IgD-negative memory B cell (primary cell): ENCODE measurements at regions not wholly inside any gene's neighbourhood (a gene's known extent, or its start where the extent isn't known, plus 50 kb on each side); places are given as distances from the start of the nearest gene placed in this dataset.

Source experiments
- H3K27ac Mint-ChIP-seq, 3 donors: one replicate each; pipeline ENCODE4 v1.8.0; 2020 to 2022; ENCODE audit warnings: mild to moderate bottlenecking in 3 of 3, mixed read lengths in 3 of 3, moderate library complexity in 1 of 3
- H3K27me3 Mint-ChIP-seq: one replicate; pipeline ENCODE4 v1.8.0; 2021; ENCODE audit warnings: mixed read lengths
- H3K36me3 Mint-ChIP-seq: one replicate; pipeline ENCODE4 v1.8.0; 2020; ENCODE audit warnings: mild to moderate bottlenecking, mixed read lengths
- H3K4me1 Mint-ChIP-seq, 3 donors: one replicate each; pipeline ENCODE4 v1.8.0; 2020 to 2022; ENCODE audit warnings: mixed read lengths in 3 of 3, mild to moderate bottlenecking in 1 of 3
- H3K4me3 Mint-ChIP-seq, 4 donors: one replicate each; pipeline ENCODE4 v1.8.0; 2020 to 2022; ENCODE audit warnings: mild to moderate bottlenecking in 4 of 4, mixed read lengths in 4 of 4, moderate library complexity in 3 of 4
- H3K9me3 Mint-ChIP-seq, 3 donors: one replicate each; pipeline ENCODE4 v1.8.0; 2020 to 2021; ENCODE audit warnings: mixed read lengths in 3 of 3, mild to moderate bottlenecking in 1 of 3

DNA sequence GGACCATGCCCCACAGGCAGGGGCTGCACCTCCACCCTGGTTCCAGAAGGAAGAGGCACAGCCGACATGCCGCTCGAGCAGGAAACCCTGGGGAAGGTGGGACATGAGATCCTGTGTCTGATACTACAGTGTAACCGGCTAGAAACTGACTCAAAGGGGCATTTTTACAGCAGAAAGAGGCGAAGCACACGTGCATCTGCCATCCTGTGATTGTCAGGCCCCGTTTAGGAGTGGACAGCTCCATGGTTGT is 62.7 kb downstream of the SIK1 start:
- peak overlapping the region in 1 of 4 donors; percentile 27 for H3K4me3 Mint-ChIP-seq
- H3K27ac Mint-ChIP-seq: no peak overlapping the region
- no peaks in the 10 kb centered on the region for H3K9me3 Mint-ChIP-seq
- H3K27me3 Mint-ChIP-seq: peaks cover 3% of the 10 kb centered on the region
- no peaks in the 10 kb centered on the region for H3K36me3 Mint-ChIP-seq
- H3K4me1 Mint-ChIP-seq: peaks cover 16 to 37% (median 30%) of the 10 kb centered on the region in 3 donors

DNA sequence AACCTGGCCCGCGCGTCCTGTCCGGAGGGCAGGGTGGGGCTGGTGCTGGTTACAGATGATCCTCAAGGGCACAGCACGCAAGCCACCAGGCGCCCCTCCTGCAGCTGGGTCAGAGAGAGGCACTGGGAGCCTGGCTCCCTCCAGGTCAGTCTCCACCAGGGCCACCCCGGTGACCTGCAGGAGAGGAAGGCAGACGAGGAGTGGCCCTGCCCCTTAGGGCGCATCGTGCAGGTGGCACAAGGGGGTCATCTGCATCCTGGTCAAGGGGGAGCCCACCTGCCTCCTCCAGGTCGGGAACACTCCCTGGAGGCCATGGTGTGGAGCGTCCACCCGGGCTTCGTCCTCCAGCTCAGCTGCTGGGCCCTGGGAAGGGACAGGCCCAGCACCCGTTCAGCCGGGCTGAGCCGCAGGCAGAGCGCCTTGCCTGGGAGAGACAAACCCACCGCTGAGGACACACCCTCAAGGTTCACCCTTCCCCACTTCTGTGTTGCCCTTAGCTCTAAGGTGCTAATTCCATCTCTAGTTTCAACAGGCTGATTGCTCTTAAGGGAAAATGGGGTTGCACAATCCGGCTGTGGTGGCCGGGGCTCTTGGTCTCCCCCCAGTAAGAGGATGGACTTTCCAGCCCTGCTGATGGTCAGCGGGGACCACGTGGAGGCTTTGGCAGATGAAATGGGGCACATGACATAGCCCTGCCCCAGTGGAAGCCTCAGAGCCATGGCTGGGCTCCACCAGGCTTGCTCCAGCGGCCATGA is 63.2 kb downstream of the SIK1 start:
- Mint-ChIP-seq H3K27ac (peak overlapping the region; percentile 96 to 100 (median 99)), H3K27me3 (peaks cover 3% of the 10 kb centered on the region), H3K4me3 (peak overlapping the region in 2 of 4 donors; percentile 91 to 98), H3K36me3 (no peaks in the 10 kb centered on the region), H3K9me3 (no peaks in the 10 kb centered on the region), H3K4me1 (peaks cover 18 to 35% (median 26%) of the 10 kb centered on the region in 3 donors)

DNA sequence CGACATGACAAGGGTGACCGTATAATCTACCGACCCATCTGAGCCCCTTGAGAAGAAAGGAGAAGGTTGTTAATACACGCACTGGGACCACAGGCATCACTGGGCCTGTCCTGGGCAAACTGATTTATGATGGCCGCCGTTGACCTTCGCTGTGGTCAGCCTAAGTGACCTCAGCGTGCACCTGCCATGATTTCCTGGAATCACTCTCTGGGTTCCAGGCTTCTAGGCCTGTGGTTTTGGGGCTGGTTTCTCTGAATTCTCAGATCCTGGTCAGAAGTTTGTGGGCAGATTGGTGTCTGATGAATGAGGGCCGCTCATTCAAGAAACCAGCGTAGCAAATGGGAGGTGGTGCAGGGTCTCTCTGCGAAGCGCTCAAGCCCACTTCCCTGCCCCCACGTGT is 64.0 kb downstream of the SIK1 start:
- peak overlapping the region; percentile 70 to 98 (median 88) for H3K4me3 Mint-ChIP-seq
- peak overlapping the region; percentile 96 to 100 (median 99) for H3K27ac Mint-ChIP-seq
- peaks cover 18 to 35% (median 25%) of the 10 kb centered on the region in 3 donors for H3K4me1 Mint-ChIP-seq
- H3K27me3 Mint-ChIP-seq: peaks cover 3% of the 10 kb centered on the region
- no peaks in the 10 kb centered on the region for H3K36me3 Mint-ChIP-seq
- H3K9me3 Mint-ChIP-seq: no peaks in the 10 kb centered on the region

DNA sequence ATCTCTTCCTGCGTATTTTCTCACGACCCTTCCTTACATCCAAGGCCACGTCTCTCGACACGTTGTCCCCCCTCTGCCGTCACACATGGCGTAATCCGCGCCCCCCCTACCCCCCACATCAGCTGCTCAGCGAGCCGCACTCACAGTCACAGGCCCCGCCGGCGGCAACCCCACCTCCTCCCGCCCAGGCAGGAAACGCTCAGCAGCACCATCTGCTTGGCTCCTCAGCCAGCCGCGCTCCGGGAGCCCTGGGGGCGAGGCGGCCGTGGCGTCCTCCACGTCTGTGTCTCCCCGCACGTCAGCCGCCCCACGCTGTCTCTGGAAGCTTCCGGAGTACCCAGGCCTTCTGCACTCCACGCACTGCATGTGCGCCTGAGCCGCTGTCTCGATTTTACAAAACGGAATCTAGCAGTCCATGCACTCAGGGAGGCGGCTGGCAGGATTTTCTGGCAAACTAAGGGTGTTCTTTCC is 64.6 kb downstream of the SIK1 start:
- Mint-ChIP-seq H3K27me3 (peaks cover 3% of the 10 kb centered on the region), H3K4me3 (peak overlapping the region; percentile 70 to 98 (median 88)), H3K27ac (peak overlapping the region; percentile 96 to 100 (median 99)), H3K36me3 (no peaks in the 10 kb centered on the region), H3K9me3 (no peaks in the 10 kb centered on the region), H3K4me1 (peaks cover 18 to 35% (median 25%) of the 10 kb centered on the region in 3 donors)

DNA sequence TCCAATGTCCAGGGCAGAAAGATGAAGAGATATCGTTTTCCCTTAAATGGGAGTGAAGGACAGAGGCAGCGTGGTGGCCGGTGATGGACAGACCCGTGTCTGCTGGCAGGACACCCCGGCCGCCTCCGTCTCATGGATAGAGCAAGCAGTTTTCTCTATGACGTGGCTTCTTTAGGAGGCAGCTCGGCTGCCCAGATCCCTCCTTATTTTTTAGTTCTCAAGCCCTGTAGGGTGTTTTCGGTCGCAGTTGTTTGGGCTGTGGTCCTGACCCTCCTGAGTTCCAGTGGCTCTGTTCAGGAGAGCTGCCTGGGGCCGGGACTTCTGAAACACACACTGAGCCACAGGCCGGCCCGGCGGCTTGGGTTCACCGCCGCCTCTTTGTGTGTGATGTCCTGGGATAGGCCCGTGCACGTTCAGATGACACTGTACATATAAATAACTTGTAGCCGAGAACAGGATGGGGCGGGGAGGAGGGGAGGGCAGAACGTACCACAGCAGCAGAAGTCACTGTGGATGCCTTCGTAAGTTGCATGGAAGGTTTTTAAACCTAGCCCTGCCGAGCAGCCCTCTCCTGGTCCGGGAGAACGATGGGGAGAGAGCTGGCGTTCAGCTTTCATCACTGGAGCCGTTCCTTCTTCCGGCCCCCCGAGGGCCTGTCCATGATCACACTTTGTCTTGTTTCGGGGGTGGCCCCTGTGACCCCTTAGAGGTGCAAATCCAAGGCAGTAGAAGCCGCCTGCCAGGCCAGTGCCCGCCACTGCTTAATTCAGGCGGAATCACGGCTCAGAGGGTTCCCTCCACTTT is 65.2 kb downstream of the SIK1 start:
- H3K36me3 Mint-ChIP-seq: no peaks in the 10 kb centered on the region
- H3K27me3 Mint-ChIP-seq: peaks cover 3% of the 10 kb centered on the region
- peaks cover 18 to 33% (median 26%) of the 10 kb centered on the region in 3 donors for H3K4me1 Mint-ChIP-seq
- H3K9me3 Mint-ChIP-seq: no peaks in the 10 kb centered on the region
- H3K4me3 Mint-ChIP-seq: peak overlapping the region; percentile 70 to 98 (median 88)
- peak overlapping the region; percentile 96 to 100 (median 99) for H3K27ac Mint-ChIP-seq

DNA sequence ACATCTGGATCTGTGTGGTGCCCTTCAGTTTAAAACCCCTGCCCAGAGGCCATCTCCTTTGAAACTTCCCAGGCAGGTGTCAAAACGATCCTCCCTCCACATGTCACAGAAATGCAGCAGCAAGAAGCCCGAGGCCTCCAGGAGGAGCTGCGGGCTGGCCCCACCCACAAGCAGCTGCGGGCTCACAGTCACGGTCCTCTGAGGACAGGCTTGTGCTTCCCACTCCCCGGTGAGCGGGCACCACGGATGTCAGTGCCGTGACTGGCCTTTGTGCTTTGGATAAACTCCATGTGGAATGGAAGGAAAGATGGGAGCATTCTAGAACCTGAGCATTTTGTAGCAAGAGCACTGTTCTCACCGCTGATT is 65.8 kb downstream of the SIK1 start:
- Mint-ChIP-seq H3K9me3 (no peaks in the 10 kb centered on the region), H3K27me3 (peaks cover 3% of the 10 kb centered on the region), H3K27ac (peak overlapping the region; percentile 96 to 100 (median 99)), H3K4me3 (peak overlapping the region; percentile 70 to 98 (median 88)), H3K4me1 (peaks cover 18 to 38% (median 30%) of the 10 kb centered on the region in 3 donors), H3K36me3 (no peaks in the 10 kb centered on the region)

DNA sequence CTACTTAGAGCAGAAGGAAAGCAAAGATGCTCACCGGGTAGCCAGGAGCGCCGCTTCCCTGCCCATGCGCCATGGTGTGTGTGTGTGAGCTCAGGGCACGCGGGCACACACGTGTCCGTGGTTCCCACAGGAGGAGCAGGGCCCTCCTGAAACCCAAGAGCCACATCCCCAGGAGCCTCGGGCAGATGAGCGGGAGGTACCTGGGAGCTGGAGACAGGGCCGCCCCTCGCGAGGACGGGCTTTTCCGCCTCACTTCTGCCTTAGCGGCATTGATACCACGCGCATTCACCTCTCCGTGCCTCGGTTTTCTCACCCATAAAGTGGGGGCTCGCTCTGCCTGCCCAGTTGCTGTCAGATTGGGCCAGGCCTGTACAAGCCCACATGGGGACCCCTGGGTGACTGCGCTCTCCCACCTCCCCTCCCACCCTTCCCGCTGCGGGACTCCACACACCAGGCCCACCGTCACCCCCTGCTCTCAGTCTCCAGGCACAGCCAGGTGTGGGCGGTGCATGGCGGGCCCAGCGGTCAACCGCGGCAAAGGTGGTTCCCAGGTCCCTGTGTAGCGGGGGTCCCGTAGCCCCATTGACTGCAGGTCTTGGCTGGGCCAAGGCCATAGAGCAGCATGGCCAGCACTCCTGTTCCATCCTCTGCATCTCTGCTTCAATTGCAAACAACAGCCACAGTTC is 66.3 kb downstream of the SIK1 start:
- H3K27me3 Mint-ChIP-seq: no peaks in the 10 kb centered on the region
- H3K36me3 Mint-ChIP-seq: no peaks in the 10 kb centered on the region
- H3K9me3 Mint-ChIP-seq: no peaks in the 10 kb centered on the region
- H3K27ac Mint-ChIP-seq: peak overlapping the region; percentile 96 to 100 (median 99)
- H3K4me1 Mint-ChIP-seq: peaks cover 18 to 39% (median 33%) of the 10 kb centered on the region in 3 donors
- H3K4me3 Mint-ChIP-seq: peak overlapping the region in 3 of 4 donors; percentile 84 to 98 (median 91)

DNA sequence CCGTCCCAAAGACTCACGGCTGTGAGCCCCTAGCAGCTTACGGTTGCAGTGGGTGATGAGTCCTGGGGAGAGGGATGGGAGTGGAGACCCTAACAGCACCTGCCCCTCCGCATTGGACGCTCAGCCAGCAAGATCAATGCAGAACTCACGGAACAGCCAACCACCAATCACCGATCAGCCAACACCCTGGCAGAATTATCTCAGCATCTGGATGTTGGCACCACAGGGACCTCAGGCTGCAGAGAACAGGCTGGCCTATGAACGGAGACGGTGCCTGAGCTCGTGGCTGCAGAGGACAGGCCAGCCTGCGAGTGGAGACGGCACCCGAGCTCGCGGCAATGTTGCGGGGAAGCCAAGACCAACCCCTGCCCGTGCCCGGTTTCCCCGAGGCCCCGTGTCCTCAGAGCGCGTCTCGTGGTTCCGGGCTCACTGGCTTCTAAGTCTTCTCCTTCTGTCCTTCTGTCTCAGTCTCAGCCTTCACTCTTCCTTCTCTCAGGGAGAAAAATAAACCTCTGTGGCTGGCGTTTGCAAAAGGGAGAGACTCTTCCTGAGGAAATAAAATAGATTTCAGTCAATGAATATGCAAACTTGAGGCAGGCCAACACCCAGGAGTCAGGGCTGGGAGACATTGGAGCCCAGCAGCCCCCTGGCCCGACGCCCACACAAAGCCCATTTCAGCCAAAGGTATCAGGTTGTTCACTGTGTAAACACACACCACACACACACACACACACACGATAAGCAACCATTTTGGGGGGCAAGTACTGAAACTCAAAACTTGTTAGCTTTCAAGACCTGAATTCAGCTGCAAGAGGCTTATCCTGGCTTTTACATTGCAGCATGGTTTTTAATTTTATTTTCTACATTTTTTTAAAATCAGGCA is 67.8 kb downstream of the SIK1 start:
- H3K27me3 Mint-ChIP-seq: no peaks in the 10 kb centered on the region
- peaks cover 26 to 51% (median 41%) of the 10 kb centered on the region in 3 donors for H3K4me1 Mint-ChIP-seq
- peak overlapping the region in 3 of 4 donors; percentile 67 to 82 (median 76) for H3K4me3 Mint-ChIP-seq
- H3K27ac Mint-ChIP-seq: peak overlapping the region; percentile 76 to 96 (median 87)
- H3K36me3 Mint-ChIP-seq: no peaks in the 10 kb centered on the region
- no peaks in the 10 kb centered on the region for H3K9me3 Mint-ChIP-seq

DNA sequence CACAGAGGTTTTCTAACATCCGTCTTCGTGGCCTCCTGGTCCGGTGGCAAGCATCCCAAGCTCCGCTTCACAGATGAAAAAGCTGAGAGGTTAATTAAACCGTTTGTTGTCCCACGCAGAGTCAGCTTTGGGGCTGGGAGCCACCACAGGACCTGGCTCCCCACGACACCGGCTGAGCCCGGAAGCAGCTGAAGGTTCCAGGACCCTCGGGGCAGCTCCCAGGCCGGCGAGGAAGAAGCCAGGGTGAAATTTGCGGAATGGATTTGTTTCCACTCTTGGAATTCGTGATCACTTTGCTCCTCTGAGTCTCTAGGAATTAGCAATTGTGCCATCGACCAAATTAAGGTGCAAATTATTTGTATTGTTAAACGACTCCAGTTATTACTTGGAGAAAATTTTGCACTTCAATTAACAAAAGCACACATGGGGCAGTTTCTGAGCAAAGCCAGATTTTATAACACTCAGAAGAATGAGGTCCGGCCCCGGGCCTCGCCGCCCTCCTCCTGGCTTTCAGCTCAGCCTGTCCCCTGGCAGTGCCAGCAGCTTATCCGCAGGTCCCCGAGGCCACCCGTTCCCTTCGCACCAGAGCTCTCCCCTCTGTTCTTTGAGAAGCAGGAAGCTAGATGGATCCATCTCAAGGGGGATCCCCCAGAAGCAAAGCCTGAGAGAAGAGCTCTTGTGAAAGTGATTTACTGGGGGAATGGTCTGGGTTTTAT is 69.1 kb downstream of the SIK1 start:
- Mint-ChIP-seq H3K9me3 (no peaks in the 10 kb centered on the region), H3K36me3 (no peaks in the 10 kb centered on the region), H3K4me3 (peak overlapping the region in 2 of 4 donors; percentile 39 to 55), H3K27ac (peak overlapping the region; percentile 14 to 76 (median 72)), H3K4me1 (peaks cover 30 to 54% (median 41%) of the 10 kb centered on the region in 3 donors), H3K27me3 (no peaks in the 10 kb centered on the region)

DNA sequence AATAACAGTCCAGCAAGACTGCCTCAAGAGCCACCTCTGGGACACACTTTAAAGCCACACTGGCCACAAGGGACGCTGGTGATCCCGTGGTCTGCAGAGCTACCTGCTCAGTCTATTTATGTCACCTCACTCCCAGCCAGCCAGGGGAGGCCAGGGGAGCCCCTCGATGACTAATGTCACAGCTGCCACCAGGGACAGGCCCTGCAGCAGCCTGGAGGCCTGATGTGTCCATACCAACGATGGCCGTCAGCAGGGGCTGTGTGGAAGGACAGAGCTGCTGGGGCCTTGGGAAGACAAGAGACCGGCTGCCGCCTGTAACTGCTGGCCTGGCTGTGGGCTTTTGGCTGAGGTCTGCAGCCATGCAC is 71.0 kb downstream of the SIK1 start:
- H3K9me3 Mint-ChIP-seq: no peaks in the 10 kb centered on the region
- peak overlapping the region in 3 of 4 donors; percentile 22 to 62 (median 53) for H3K4me3 Mint-ChIP-seq
- H3K4me1 Mint-ChIP-seq: peaks cover 31 to 51% (median 39%) of the 10 kb centered on the region in 3 donors
- H3K27me3 Mint-ChIP-seq: no peaks in the 10 kb centered on the region
- H3K36me3 Mint-ChIP-seq: no peaks in the 10 kb centered on the region
- H3K27ac Mint-ChIP-seq: peak overlapping the region; percentile 95 to 100 (median 99)

DNA sequence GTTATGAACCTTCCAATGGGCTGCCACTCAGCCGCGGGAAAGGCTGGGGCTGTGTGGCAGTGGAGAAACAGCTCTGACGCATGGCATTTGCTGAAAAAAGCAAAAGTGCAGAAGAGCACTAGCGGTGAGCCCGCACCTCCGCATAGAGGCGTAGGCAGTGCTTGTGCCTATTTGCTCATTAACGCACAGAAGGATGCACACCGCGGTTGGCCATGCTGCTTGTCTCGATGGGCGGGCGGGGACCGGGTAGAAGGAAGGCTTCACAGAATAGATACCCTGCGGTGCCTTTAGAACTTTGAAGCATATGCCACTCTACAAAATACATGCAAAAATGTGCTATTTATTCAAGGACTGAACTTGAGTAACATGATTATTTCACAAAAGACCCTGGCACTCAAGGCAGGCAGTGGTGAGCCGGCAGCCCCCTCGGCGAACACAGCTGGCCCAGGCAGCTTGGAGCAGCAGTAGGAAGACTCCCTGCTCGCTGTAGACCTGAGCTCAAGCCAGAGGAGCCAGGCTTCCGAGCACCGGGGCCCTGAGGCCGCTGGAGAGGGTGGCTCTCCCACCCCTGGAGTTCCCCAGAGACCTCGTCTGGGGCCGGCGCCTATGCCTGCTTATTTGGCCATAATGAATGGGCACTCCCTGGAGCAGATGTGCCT is 71.5 kb downstream of the SIK1 start:
- H3K9me3 Mint-ChIP-seq: no peaks in the 10 kb centered on the region
- peak overlapping the region; percentile 95 to 100 (median 99) for H3K27ac Mint-ChIP-seq
- H3K4me3 Mint-ChIP-seq: peak overlapping the region; percentile 22 to 67 (median 58)
- no peaks in the 10 kb centered on the region for H3K27me3 Mint-ChIP-seq
- peaks cover 31 to 50% (median 37%) of the 10 kb centered on the region in 3 donors for H3K4me1 Mint-ChIP-seq
- H3K36me3 Mint-ChIP-seq: no peaks in the 10 kb centered on the region

DNA sequence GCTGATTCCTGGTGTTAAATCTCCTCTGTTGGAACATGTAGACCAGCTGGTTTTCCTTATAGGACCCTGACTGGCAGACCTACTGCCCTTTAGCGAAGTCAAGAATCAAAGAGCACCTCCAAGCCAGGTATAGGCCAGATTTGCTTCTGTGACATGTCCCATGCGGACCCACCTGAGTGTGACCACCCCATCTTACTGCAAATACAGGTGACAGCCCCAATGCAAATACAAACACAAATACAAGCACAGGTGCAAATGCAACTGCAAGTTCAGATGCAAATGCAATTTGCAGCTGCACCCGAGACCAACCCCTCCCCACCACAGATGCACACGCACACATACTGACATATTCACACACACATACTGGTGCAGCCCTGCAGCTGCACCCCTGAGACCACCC is 72.3 kb downstream of the SIK1 start:
- no peaks in the 10 kb centered on the region for H3K27me3 Mint-ChIP-seq
- H3K27ac Mint-ChIP-seq: peak overlapping the region; percentile 95 to 100 (median 99)
- H3K4me1 Mint-ChIP-seq: peaks cover 31 to 48% (median 37%) of the 10 kb centered on the region in 3 donors
- no peaks in the 10 kb centered on the region for H3K36me3 Mint-ChIP-seq
- no peaks in the 10 kb centered on the region for H3K9me3 Mint-ChIP-seq
- peak overlapping the region; percentile 15 to 67 (median 50) for H3K4me3 Mint-ChIP-seq

DNA sequence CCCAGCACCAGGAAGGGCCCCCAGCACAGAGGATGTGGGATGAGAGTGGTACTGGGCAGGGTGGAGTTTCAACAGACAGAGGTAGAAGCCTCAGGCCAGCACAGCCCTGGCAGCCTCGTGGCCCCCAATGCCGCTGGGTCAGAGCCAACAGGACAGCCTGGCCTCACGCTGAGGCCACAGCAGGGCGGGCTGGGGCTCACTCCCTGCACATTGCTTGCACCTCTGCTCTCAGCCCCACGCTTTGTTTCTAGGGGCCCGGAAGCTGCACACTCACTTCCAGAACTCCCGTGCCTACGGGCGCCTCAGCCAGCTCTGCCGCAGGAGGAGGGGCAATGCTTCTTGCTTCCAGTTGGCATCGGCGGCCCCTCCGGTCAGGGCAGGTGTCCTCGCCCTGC is 72.9 kb downstream of the SIK1 start:
- Mint-ChIP-seq H3K4me1 (peaks cover 26 to 43% (median 32%) of the 10 kb centered on the region in 3 donors), H3K36me3 (no peaks in the 10 kb centered on the region), H3K9me3 (no peaks in the 10 kb centered on the region), H3K27ac (peak overlapping the region; percentile 95 to 100 (median 99)), H3K27me3 (no peaks in the 10 kb centered on the region), H3K4me3 (peak overlapping the region; percentile 21 to 94 (median 84))
